G401 (cell line): ENCODE measurements at regions not wholly inside any gene's neighbourhood (a gene's known extent, or its start where the extent isn't known, plus 50 kb on each side); places are given as distances from the start of the nearest gene placed in this dataset.

Source experiments
- DNase-seq: peaks from one replicate; pipeline ENCODE4 v3.0.0-alpha.2; 2015; ENCODE audit warnings: low spot score
- in situ Hi-C: cut with HindIII; loops from 2 replicates; pipeline ENCODE4 v1.10.0; 2016; ENCODE audit warnings: low sequenced_read_pairs, mixed read lengths

GRCh38 chr10:91162495-91163268 is 57.8 kb upstream of the PCGF5 start:
- DNase-seq = peak; percentile 76
- in situ Hi-C loops = no loop called here

DNA sequence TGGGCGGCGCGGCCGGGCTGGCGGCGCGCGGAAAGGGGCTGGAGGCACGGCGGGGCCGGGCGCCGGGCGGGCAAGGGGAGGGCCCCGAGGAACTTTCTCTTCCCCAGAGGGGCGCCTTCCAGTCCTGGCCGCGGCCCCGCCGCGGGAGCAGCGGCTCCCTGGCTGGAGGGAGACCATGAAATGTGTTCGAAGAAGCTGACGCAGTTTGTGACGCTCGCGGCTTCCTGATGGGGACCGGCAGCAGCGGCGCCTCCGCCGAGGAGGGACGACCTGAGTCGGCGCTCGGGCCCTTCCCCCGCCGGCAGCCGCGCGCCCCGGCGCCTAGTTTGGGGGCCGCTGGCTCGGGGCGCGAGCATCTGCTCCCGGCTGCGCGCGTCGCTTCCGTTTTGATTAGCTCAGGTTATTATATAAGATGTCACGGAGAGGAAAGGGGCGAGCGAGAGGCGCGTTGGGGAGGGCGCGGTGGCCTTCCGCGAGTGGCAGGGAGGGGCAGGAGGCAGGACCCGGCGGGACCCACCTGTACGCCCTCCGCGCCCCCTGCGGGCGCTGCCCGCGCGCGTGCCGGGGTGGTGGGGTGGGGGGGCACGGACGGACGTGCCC is 57.1 kb upstream of the PCGF5 start:
- DNase-seq = peak; percentile 69
- in situ Hi-C loops = no loop called here

GRCh38 chr10:91163869-91164474 is 56.5 kb upstream of the PCGF5 start:
- in situ Hi-C loops = no loop called here
- peak; percentile 47 for DNase-seq

GRCh38 chr10:91164520-91165065 is 55.9 kb upstream of the PCGF5 start:
- peak; percentile 12 for DNase-seq
- in situ Hi-C loops = no loop called here

DNA sequence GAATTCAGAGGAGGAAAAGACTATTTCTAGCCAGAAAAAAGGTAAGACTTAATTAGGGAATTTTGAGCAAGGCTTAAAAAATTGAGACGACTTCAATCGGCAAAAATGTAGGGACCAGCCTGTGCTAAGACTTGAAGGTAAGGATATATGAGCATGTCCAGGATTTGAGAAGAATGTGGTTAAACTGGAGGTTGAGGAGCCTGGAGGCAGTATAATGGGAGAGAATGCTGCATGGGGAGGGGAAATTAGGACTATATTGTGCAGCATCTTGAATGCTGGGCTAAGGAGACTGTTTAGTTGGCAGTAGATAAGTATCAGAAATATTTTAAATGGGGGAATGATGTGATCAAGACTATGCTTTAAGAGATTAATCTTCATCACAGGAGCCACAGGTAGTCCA is 53.1 kb upstream of the PCGF5 start:
- in situ Hi-C loops = no loop called here
- DNase-seq = no peak

DNA sequence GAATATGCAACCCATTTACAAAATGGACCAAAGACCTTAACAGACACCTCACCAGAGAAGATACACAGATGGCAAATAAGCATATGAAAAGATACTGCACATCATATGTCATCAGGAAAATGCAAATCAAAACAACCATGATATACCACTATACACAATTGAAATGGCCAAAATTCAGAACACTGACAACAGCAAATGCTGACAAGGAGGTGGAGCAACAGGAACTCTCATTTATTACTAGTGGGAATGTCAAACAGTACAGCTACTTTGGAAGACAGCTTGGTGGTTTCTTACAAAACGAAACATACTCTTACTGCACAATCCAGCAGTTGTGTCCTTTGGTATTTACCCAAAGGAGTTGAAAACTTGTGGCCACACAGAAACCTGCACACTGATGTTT is 50.0 kb upstream of the PCGF5 start:
- in situ Hi-C loops = no loop called here
- no peak for DNase-seq
